HEK293 (cell line): ENCODE measurements at regions not wholly inside any gene's neighbourhood (a gene's known extent, or its start where the extent isn't known, plus 50 kb on each side); places are given as distances from the start of the nearest gene placed in this dataset.

Source experiments
- CTCF ChIP-seq: fragments of 450-650 bp; formaldehyde crosslinking; IDR thresholded peaks from 2 replicates; pipeline ENCODE4 v1.5.1; 2016; ENCODE audit warnings: missing biosample characterization, missing genetic modification characterization
- MYNN ChIP-seq: fragments of 450-650 bp; formaldehyde crosslinking; IDR thresholded peaks from 2 replicates; pipeline ENCODE4 v1.5.1; 2016; ENCODE audit warnings: missing biosample characterization, missing genetic modification characterization, borderline replicate concordance
- ZBTB10 ChIP-seq: fragments of 450-650 bp; formaldehyde crosslinking; IDR thresholded peaks from 2 replicates; pipeline ENCODE4 v1.5.1; 2016; ENCODE audit warnings: missing biosample characterization, missing genetic modification characterization
- ZBTB21 ChIP-seq: fragments of 450-650 bp; formaldehyde crosslinking; IDR thresholded peaks from 2 replicates; pipeline ENCODE4 v1.5.1; 2017; ENCODE audit warnings: missing biosample characterization, missing genetic modification characterization
- ZNF10 ChIP-seq: fragments of 450-650 bp; formaldehyde crosslinking; IDR thresholded peaks from 2 replicates; pipeline ENCODE4 v1.5.1; 2017; ENCODE audit warnings: missing biosample characterization, missing genetic modification characterization
- ZNF221 ChIP-seq: fragments of 450-650 bp; formaldehyde crosslinking; IDR thresholded peaks from 2 replicates; pipeline ENCODE4 v1.5.1; 2017; ENCODE audit warnings: missing biosample characterization, missing genetic modification characterization, borderline replicate concordance
- ZNF488 ChIP-seq: fragments of 450-650 bp; formaldehyde crosslinking; IDR thresholded peaks from 2 replicates; pipeline ENCODE4 v1.5.1; 2016; ENCODE audit warnings: missing biosample characterization, missing genetic modification characterization
- ZNF621 ChIP-seq: fragments of 450-650 bp; formaldehyde crosslinking; IDR thresholded peaks from 2 replicates; pipeline ENCODE4 v1.5.1; 2017; ENCODE audit warnings: missing biosample characterization, missing genetic modification characterization
- ZNF76 ChIP-seq: fragments of 450-650 bp; formaldehyde crosslinking; IDR thresholded peaks from 2 replicates; pipeline ENCODE4; 2016; ENCODE audit warnings: low read depth, missing biosample characterization, missing genetic modification characterization, borderline replicate concordance
- ZNF776 ChIP-seq: fragments of 450-650 bp; formaldehyde crosslinking; IDR thresholded peaks from 2 replicates; pipeline ENCODE4 v1.5.0; 2017; ENCODE audit warnings: missing biosample characterization, missing genetic modification characterization, borderline replicate concordance
- TF ChIP-seq, protein P1 (sequence below): fragments of 450-650 bp; formaldehyde crosslinking; IDR thresholded peaks from 2 replicates; pipeline ENCODE4 v1.5.0; 2017; ENCODE audit warnings: missing biosample characterization, missing genetic modification characterization, borderline replicate concordance

- no peak for TF ChIP-seq CTCF (tag by site-specific recombination)
- no peak for TF ChIP-seq ZNF621
- TF ChIP-seq ZNF776 (tag by site-specific recombination) = no peak
- TF ChIP-seq ZBTB10 = no peak
- no peak for TF ChIP-seq ZBTB21 (tag by site-specific recombination)
- TF ChIP-seq, protein P1, sequence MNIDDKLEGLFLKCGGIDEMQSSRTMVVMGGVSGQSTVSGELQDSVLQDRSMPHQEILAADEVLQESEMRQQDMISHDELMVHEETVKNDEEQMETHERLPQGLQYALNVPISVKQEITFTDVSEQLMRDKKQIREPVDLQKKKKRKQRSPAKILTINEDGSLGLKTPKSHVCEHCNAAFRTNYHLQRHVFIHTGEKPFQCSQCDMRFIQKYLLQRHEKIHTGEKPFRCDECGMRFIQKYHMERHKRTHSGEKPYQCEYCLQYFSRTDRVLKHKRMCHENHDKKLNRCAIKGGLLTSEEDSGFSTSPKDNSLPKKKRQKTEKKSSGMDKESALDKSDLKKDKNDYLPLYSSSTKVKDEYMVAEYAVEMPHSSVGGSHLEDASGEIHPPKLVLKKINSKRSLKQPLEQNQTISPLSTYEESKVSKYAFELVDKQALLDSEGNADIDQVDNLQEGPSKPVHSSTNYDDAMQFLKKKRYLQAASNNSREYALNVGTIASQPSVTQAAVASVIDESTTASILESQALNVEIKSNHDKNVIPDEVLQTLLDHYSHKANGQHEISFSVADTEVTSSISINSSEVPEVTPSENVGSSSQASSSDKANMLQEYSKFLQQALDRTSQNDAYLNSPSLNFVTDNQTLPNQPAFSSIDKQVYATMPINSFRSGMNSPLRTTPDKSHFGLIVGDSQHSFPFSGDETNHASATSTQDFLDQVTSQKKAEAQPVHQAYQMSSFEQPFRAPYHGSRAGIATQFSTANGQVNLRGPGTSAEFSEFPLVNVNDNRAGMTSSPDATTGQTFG (tag by site-specific recombination) = no peak
- no peak for TF ChIP-seq ZNF10
- no peak for TF ChIP-seq MYNN (tag by site-specific recombination)
- no peak for TF ChIP-seq ZNF488 (tag by site-specific recombination)
- no peak for TF ChIP-seq ZNF221 (tag by site-specific recombination)
- TF ChIP-seq ZNF76 (tag by site-specific recombination) = no peak
Observed at GRCh38 chr7:86991771-86992191, 67.7 kb downstream of the ELAPOR2 start.
